Activated gamma-delta T cell (primary cell): ENCODE measurements at regions not wholly inside any gene's neighbourhood (a gene's known extent, or its start where the extent isn't known, plus 50 kb on each side); places are given as distances from the start of the nearest gene placed in this dataset.

Experiments
- DNase-seq: peaks from one replicate; lab custom pipeline; 2025; lab: John Stamatoyannopoulos, UW

DNA sequence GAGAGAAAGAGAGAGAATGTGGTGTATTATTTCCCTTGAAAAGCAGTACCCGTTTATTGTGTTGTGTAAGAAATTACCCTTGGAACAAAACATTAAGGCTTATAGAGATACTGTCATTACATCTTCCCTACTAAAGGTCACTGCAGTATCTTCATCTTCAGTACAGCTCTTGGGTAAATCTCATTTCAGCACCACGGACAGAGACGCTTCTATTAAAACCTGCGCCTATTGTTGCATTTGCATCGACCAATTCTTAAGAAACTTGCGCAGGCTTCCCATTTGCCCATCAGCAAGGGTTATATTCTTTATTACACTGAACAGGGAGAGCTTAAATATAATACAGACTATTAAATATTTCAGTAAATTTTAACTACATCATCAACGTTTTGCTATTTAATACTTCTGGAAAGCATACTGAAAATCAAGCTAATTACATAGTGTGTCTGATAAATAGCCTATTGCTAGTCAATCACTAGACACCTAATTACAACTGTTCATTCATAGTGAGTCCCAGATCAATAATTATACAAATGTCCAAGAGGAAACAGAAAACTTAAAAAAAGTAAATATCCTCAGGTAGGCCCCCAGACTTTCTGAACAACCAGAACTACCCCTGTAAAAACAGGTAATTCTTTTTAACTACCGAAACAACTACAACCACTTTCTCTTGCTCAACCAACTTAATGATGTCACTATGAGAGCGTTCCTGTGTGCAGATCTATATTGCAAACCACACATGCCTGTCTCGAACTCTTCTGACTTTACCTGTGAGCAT is 350.6 kb downstream of the LIG4 start:
- no peak for DNase-seq

- DNase-seq = no peak
These were observed 355.1 kb downstream of the LIG4 start for GRCh38 chr13:107860284-107860683.

GRCh38 chr13:107854880-107855279 is 360.5 kb downstream of the LIG4 start:
- DNase-seq = no peak

- no peak for DNase-seq
These were observed 363.3 kb downstream of the LIG4 start for GRCh38 chr13:107852072-107852471.

- DNase-seq = no peak
These were observed 363.7 kb downstream of the LIG4 start for GRCh38 chr13:107851670-107852069.

- no peak for DNase-seq
These were observed 367.9 kb downstream of the LIG4 start for GRCh38 chr13:107847406-107847805.

- no peak for DNase-seq
These were observed 368.7 kb downstream of the LIG4 start for GRCh38 chr13:107846642-107847041.

DNA sequence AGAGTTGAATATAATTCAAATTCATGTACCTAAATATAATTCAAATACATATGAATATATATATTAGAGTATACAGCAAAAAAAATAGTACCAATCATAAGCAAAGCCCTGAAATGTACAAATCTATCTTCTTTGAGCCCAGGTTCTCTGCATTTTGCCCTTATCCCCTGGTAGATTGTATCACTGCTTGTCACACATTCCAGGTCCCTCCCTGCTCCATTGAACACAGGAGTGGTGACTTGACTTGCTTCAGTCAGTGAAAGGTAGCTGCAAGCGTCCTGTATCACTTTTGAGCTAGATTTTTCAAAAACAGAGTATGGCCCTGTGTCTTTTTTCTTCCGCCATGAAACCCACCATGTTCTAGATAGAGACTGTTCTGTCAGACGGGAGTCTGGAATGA is 369.4 kb downstream of the LIG4 start:
- DNase-seq = no peak

GRCh38 chr13:107843681-107844080 is 371.7 kb downstream of the LIG4 start:
- no peak for DNase-seq

DNA sequence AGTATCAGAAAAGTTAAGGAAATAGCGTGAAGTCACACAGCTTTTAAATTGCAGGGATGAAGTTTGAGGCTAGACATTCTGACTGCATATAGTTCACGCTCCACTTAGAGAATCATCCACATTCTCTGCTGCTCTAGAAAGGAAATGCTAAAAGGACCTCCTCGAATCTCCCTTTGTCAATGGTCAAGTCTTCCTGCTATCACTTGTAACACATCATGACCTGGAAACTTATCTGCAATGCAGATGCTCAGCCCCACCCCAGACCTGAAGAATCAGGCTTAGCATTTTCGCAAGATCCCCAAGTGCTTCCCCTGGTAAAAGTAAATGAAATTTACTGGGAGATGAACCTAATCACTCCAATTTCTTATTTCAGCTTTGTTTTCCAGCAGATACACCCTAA is 372.1 kb downstream of the LIG4 start:
- DNase-seq = no peak

DNA sequence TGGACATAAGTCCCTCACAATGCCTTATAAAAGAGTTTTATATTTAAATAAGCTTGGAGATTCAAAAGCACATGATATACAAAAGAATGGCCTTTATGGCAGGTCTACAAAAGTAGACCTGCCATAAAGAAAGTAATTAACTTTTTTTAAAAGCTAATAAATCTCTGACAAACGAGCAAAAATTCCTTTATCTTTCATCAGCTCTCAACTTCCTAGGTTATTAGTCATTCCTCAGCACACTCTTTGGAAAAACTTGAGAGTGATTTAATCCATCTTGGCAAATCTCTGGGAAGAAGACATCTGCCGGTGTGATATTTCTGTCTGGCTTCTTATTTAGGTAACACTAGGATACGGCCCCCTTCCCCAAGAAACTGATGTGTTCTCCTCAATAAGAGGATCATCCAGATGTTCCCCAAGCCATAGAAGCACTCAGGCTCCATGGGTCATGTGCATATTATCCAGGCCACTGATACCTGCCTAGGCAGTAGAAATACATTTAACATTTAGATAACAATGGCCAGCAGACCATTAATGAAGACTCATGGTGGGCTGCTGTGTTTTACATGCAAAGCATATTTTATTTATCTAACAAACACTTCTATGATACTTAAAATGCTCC is 372.7 kb downstream of the LIG4 start:
- no peak for DNase-seq

DNA sequence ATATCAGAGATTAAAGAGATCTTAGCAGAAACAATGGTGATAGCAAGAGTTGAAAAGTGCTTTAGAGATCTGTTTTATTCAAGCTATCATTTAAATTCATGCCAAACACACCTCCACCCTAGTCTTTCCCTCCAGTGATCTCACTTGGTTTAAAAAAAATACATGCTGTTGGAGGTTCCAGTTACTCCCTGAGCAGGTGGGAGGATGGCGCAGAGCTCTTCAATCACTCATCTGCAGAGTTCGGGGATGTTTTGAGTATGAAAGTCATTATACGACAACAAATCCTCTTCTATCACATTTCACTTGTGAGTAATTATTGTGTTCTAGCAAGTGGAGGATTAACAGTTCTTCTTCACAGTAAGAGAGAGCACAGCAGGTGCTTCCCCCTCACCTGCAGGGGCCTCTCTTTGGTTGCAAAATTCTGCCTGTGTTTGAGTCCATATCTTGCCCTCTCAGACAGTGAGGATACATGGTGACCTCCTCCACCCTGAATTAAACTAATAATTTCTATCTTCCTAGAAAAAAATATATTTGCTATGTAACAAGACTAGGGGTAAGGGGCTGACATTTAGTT is 376.7 kb downstream of the LIG4 start:
- DNase-seq = no peak

DNA sequence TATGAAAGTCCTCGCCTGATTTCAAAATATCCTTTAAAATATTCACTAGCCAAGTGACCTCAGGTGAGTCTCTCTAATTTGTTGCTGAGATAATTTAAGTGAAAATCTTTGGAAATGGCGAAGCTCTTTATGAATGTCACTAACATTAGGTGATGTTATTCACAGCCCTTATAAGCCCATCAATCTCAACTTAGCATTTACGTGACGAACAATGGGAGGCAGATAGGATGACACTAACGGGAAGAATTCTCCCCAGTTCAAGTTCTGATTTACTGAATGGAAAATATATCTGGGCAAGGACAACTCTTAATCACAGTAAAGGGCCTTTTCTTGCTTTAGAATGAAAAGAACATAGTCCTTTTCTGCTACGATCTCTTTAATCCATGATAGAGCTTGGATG is 378.7 kb downstream of the LIG4 start:
- no peak for DNase-seq

DNA sequence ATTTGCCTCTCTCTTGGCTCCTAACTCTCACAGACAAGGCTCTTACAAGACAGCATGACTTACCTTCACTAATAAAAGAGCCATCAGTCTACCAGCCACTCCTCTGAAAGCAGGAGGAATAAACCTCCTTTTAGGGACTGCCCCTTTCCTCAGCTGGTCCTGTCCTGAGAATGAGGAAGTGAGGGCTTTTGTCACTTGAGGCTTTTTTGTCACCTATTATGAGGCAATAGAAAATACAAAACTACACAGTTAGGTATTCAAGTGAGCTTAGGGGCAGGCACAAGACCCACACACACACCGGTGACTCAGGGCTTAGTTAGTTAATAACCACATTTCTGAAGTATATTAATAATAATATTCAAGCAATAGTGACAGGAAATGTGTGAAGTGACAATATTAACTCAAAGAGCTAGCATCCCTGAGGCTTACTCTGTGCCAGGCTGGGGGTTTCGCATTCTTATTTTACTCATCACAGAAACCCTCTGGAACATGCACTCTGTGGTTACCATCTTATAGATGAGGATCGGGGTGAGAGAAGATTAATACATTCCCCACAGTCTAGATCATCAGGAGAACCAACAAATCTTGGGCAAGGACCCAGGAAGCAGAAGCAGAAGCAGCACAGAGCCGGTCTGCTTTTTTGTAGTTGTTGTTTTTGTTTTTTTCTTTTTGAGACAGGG is 379.9 kb downstream of the LIG4 start:
- DNase-seq = no peak

DNA sequence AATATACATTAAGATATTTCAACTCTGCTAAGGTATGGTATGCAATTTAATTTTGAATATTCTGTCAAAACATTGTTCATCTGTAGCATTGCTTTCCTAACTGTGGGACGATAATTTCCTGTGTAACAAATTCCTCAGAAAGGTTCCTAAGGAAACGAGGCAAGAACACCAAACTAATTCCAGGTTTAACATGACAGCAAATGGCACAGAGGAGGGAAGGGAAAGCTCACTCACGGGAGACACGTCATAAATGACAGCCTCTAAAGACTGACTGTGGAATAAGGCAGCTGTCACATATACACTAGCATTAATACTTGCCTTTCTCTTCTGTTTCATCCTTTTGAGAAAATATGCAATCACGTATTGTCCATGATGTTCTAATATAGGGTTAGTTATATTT is 380.6 kb downstream of the LIG4 start:
- DNase-seq = no peak

- no peak for DNase-seq
These were observed 381.1 kb downstream of the LIG4 start for GRCh38 chr13:107834281-107834680.

GRCh38 chr13:107832500-107833100 is 382.7 kb downstream of the LIG4 start:
- no peak for DNase-seq

DNA sequence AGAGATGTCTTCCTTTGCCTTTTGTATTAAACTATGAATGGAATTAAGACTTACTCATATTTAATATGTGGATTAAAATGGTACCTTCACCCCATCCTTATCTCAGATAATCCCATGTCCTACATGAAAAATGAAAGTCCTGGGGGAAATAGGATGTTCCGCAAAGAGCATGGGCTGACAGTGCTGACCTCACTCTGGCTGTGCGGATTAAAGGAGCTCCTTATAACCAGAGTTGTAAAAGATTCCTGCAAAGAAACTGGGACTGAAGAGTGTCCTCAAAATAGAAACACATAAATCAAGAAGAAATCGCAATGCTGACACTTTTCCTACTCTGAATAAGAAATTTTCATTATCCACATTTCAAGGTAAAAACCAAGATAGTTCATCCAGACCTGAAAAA is 384.5 kb downstream of the LIG4 start:
- no peak for DNase-seq

DNA sequence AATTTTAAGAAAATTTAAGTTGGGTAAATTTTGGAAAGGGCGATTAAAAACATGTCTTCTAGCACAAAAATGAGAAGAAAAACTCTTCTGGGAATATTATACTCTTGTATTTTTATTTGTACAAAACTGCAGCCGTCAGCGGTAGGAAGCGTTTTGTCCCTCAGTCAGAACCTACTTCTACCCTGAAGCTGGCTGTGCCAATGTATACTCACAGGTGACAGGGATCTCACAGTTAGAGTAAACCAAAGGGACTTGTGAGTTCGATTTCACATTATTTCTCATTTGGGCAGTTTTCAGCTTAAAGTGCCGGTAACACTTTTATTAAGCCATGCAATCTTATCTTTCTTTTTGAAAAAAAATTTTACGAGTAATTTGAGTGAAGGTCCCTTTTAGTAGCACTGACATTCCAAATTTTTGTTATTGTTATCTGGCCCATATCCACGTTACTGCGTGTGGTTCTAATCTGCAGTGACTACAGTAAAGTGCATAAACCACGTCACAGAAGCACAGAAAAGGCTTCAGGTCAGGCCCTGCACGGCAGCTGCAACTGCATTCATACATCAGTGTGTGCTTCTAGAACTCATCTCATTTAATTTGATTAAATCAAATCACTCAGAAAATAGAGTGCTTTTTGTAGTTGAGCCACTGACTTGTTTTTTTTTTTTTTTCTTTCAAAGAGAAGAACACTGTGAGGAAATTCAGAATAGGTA is 387.3 kb downstream of the LIG4 start:
- no peak for DNase-seq

- DNase-seq = no peak
These were observed 390.7 kb downstream of the LIG4 start for GRCh38 chr13:107824635-107825034.

DNA sequence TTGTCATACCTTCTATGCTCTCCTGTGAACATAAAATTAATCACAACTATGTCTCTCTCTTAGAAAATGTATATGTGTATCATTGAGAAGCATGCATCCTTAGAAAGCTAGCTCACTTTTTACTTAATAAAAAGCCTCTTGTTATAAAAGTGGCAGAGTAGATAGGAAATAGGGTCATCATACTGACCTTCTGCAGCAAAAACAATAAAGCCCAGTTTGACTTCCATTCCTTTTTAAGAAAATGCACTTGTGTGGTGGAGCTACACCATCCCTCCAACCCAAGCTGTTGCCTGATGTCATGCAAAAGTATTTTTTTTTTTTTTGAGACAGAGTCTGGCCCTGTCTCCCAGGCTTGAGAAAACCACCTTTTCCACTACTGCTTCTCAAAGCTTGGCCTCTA is 393.3 kb downstream of the LIG4 start:
- no peak for DNase-seq

- DNase-seq = no peak
These were observed 393.8 kb downstream of the LIG4 start for GRCh38 chr13:107821492-107821891.
